ENCODE measurements at regions not wholly inside any gene's neighbourhood (a gene's known extent, or its start where the extent isn't known, plus 50 kb on each side); places are given as distances from the start of the nearest gene placed in this dataset.

DNA sequence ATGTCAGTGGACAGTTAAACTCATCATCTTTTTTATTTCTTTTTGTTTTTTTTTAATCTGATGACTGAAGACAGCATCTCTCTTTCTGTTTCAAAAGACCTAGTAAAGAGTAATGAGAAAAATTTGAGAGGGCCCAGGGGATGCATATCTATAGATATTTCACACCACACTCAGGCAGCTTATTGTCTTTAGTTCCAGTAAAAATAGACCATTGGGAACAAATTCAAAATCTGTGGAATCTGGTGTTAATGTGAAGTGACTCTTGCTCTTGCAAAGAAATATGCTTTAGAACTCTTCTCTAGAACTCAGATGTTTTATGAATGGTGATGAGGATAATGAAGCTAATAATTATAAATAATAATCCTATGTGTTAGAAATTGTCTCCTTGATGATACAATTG lies 214.5 kb upstream of the ATP2B1 start:
- Histone ChIP-seq H3K36me3 (ENCODE audit: control insufficient read depth, insufficient read depth, low read length) (no peaks in the 10 kb centered on the region), H3K4me3 (ENCODE audit: low read depth, low read length) (no peak overlapping the region), H3K27me3 (ENCODE audit: control insufficient read depth, insufficient read depth, low read length) (no peaks in the 10 kb centered on the region)
- TF ChIP-seq, protein P1, sequence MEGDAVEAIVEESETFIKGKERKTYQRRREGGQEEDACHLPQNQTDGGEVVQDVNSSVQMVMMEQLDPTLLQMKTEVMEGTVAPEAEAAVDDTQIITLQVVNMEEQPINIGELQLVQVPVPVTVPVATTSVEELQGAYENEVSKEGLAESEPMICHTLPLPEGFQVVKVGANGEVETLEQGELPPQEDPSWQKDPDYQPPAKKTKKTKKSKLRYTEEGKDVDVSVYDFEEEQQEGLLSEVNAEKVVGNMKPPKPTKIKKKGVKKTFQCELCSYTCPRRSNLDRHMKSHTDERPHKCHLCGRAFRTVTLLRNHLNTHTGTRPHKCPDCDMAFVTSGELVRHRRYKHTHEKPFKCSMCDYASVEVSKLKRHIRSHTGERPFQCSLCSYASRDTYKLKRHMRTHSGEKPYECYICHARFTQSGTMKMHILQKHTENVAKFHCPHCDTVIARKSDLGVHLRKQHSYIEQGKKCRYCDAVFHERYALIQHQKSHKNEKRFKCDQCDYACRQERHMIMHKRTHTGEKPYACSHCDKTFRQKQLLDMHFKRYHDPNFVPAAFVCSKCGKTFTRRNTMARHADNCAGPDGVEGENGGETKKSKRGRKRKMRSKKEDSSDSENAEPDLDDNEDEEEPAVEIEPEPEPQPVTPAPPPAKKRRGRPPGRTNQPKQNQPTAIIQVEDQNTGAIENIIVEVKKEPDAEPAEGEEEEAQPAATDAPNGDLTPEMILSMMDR (IDR thresholded peaks at IDR 0.05; ENCODE audit: insufficient read depth, low read depth, low read length): no peak
- DNase-seq (ENCODE audit: low read depth): no peak
- POLR2A ChIA-PET: no interaction called here
- CTCF ChIA-PET: no interaction called here

DNA sequence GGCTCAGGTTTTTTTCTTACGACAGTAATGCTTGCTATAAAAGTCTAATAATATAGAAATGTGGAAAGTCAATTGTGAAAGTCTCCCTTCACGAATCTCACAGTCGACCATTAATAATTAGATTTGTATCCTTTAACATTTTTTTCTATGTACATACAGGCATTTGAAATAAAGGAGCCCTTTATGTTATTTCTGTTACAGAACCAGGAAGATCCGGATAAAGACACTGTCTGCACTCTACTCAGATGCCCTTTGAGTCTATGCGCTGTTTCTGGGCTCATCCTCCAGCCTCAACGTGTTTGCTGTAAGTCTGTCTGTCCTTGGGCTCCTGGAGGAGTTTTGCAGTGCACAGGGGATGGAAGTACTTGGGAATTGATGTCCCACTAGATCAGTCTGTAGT lies 212.2 kb upstream of the ATP2B1 start:
- Histone ChIP-seq H3K36me3 (ENCODE audit: control insufficient read depth, insufficient read depth, low read length) (no peaks in the 10 kb centered on the region), H3K4me3 (ENCODE audit: low read depth, low read length) (no peak overlapping the region), H3K27me3 (ENCODE audit: control insufficient read depth, insufficient read depth, low read length) (no peaks in the 10 kb centered on the region)
- DNase-seq (ENCODE audit: low read depth): no peak
- TF ChIP-seq, protein P1 (IDR thresholded peaks at IDR 0.05; ENCODE audit: insufficient read depth, low read depth, low read length): no peak
- POLR2A ChIA-PET: no interaction called here
- CTCF ChIA-PET: no interaction called here

DNA sequence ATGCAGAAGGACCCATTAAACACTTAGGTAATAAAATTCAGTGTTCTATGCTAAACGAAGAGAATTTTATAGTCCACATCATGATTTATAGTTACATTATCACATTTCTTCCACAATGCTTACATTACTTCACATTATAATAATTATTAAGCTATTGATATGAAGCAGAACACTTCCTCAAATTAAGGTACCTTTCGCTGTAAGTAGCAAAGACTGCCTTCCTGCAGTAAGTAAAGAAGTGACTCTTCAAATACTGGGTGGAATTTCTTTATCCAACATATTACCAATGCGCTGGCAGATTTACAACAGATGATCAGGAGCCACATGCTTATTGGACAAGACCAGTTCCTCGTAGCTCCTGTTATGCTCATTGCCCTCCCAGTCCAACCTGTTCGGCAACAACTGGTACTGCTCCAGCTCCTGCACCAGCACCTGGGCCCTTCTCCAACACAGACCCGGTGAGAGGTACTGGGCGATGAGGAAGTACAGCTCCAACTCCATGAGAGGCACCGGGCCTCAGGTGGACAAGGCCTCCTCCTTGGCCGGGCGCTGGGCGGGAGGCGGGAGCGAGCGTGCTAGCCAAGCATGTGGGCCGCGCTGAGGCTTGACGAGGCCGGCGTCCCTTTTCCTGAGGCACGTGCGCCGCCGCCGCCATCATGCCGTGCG lies 210.7 kb upstream of the ATP2B1 start:
- no peaks in the 10 kb centered on the region for H3K36me3 ChIP-seq (ENCODE audit: control insufficient read depth, insufficient read depth, low read length)
- TF ChIP-seq, protein P1 (IDR thresholded peaks at IDR 0.05; ENCODE audit: insufficient read depth, low read depth, low read length): no peak
- POLR2A ChIA-PET: no interaction called here
- no peak overlapping the region for H3K4me3 ChIP-seq (ENCODE audit: low read depth, low read length)
- H3K27me3 ChIP-seq (ENCODE audit: control insufficient read depth, insufficient read depth, low read length): no peaks in the 10 kb centered on the region
- no peak for DNase-seq (ENCODE audit: low read depth)
- CTCF ChIA-PET: interaction anchor here (0.6 to 1.6 kb wide), 2 partner anchors 15 to 67 kb away, joined by 3 read pairs; no protein-coding TSS in a partner anchor

DNA sequence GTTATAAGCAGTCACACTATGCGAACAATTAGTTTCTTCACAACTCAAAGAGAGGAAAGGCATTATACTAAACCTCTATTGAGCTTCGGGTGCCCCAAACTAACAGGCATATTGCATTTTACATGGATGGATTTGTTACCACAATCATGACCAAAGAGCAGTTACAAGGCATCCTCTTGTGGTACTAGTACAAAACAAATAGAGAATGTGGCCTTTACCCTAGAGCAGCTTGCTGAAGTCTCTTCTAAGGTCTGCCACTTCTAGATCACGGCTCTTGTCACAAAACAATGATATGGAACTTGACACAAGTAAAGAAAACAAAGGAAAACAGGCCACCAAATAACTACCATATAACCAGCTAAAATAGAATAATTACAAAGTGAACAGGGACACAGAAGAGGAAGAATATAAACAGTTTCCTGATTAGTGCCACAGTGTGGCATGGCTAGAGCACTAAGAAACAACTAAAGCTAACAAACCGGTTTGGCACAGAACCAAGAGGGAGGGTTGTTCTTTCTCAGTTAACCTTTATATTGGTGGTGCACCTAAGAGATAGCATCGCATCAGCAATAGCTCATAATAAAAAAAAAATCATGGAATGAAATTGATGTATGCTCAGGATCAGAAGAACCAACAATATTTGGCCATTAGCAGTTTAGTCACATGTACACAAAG lies 209.7 kb upstream of the ATP2B1 start:
- DNase-seq (ENCODE audit: low read depth): no peak
- ChIA-PET CTCF (interaction anchor here (1.6 kb wide), 1 partner anchor 14 kb away, joined by 3 read pairs; no protein-coding TSS in a partner anchor), POLR2A (no interaction called here)

DNA sequence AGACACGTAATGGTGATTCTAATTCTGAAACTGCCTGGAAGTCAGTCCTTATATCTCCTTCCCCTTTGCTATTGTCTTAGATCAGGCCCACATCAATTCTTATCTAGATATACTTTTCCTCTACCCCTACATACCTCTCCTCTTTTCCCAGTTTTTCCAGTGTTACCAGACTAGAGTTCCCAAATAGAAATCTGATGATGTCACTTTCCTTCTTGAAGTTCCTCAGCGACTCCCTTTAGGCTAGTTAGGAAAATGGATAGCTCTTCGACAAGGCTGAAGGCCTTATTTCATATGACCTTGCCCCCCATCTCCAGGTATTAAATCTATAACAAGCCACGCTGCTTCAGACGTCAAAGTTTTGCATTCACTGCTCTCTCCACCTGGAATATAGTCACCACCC lies 201.1 kb upstream of the ATP2B1 start:
- H3K4me3 ChIP-seq (ENCODE audit: low read depth, low read length): no peak overlapping the region
- ChIA-PET CTCF (no interaction called here), POLR2A (no interaction called here)
- no peaks in the 10 kb centered on the region for H3K36me3 ChIP-seq (ENCODE audit: control insufficient read depth, insufficient read depth, low read length)
- no peak for DNase-seq (ENCODE audit: low read depth)
- no peaks in the 10 kb centered on the region for H3K27me3 ChIP-seq (ENCODE audit: control insufficient read depth, insufficient read depth, low read length)
- TF ChIP-seq, protein P1 (IDR thresholded peaks at IDR 0.05; ENCODE audit: insufficient read depth, low read depth, low read length): no peak

More for the DNA sequence above, 209.7 kb upstream of the ATP2B1 start:
- H3K36me3 ChIP-seq (ENCODE audit: control insufficient read depth, insufficient read depth, low read length): no peaks in the 10 kb centered on the region
- no peaks in the 10 kb centered on the region for H3K27me3 ChIP-seq (ENCODE audit: control insufficient read depth, insufficient read depth, low read length)
- no peak overlapping the region for H3K4me3 ChIP-seq (ENCODE audit: low read depth, low read length)
- TF ChIP-seq, protein P1 (IDR thresholded peaks at IDR 0.05; ENCODE audit: insufficient read depth, low read depth, low read length): no peak

All from BJ (cell line).